NCI-H2107 treated with DMSO at 0.1 percent for 48 hours (cell line): ENCODE measurements at regions not wholly inside any gene's neighbourhood (a gene's known extent, or its start where the extent isn't known, plus 50 kb on each side); places are given as distances from the start of the nearest gene placed in this dataset.

Experiments
- DNase-seq: peaks from one replicate; lab custom pipeline; 2025; ENCODE audit not compliant: unreplicated experiment; lab: John Stamatoyannopoulos, UW

DNA sequence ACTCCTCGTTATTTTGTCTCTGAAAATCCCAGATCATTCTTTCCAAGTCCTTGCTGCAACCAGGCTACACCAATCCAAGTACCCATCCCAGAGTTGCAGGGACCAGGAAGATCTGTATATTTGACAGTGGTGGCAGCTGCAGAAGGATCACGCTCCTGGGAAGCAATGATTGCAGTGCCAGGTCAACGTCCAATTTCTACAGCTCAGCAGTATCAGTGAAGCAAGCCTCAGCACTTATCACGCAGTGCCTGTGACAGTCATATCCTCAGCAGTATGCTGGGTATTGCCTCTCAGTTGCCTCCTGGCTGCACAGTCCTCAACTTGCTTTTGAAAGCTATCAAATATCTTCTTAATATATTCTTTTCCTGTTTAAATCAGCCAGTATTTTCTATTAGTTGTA lies 66.7 kb downstream of the BARHL2 start:
- DNase-seq = no peak

DNA sequence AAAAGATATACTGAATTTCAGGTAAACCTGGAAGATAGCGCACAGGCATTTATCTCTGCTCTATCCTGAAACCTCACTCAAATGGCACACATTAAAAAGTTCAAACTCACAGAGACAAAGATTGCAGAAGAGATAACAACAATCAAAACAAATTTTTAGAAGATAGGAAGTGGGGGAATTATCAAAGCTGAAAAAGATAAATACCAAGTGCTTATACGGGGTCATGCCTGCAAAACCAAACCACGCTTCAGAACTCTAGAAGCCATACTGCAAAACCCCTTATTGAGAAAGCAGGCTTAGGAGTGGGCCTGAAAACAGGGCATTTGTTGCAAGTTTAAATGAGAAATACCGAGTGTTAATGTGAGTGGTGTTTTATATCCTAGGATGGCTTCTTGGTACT lies 76.8 kb downstream of the BARHL2 start:
- DNase-seq = no peak

DNA sequence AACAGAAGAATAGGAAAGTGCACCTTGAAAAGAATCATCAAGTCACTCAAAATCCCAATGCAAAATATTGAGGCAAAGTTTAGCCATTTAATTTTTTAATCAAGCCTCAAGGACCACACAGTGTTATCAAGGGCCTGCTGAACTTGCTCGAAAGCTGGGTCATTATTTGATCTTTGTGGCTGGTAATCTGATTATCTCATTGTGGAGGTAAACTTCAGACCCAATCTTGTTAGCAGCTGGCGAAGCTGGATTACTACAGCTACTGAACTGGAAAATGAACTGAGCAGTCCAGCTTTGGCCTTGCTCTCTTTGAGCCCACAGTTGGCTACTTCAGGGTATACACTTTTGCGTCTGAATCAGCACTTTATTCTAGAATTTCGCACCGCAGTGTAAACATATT lies 94.4 kb downstream of the BARHL2 start:
- DNase-seq = no peak

DNA sequence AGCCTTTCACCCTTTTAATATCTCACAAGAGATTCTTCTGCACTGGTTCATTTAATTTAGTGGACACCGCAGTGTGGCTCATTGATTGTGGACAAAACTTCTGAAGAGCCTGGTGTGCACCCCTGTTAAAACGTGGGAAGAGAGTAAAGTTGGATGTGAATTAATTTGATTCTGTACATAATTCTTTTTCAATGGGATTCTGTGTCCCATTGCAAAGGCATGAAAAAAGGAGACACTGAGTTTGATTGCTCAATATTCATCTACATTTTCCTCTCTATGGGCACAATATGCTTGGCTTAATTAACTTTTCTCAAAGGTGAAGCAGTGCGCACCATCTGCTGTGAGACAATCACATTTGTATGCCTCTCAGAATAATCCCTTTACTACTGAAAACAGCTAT lies 95.1 kb downstream of the BARHL2 start:
- DNase-seq = no peak

DNA sequence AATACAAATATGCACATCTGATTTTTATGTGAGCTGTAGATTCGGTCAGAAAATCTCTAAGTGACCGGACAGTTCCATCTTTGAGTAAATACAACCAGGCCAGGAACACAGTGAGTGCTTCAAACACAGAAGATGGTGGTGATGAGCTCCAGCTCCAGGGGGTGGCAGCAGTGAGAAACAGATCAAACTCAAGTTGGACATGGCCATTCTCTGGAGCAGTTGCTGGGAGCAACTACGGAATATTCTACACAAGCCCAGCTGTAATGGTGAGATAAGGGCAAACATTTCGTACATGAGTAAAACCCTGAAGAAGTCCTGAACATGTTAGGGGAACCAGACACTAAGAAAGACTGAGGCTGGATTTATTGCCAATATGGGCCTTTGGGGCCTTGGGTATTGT lies 100.7 kb downstream of the BARHL2 start:
- no peak for DNase-seq

DNA sequence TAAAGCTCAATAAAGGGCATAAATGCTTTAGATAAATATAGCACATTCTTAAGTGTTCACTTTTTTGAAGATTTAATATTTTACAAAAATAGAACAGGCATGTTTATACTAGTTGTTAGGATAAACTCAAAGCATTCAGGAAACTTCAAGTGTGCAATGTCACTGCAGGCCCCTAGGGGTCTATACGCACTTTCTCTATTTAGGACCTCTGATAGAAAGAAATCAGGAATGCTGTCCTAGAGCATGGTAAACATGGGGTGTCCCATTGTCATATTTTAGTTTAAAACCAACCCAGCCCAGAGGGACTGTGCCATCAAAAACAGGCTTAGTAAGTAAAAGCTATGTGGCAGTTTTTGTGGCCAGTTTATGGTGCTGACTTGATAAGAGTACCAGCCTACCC lies 102.2 kb downstream of the BARHL2 start:
- DNase-seq = no peak

DNA sequence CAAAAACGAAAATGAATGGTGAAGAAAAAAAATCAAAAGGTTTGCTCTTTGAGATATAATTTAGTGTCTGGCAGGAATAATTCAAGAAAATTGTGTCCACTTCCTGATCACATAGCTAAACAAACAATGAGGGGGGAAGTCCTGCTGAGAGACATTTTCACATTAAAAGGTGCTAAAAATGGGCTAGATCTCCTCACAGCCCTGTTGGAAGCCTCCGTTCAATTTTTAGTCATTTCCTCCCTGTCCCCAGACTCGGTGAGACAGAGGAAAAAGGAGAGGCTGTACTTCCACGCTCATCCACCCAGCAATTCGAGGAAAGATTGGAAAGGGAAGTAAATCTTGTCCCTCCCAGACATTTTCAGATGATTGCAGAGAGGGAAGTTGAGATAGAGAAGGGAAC lies 103.7 kb downstream of the BARHL2 start:
- DNase-seq = no peak

DNA sequence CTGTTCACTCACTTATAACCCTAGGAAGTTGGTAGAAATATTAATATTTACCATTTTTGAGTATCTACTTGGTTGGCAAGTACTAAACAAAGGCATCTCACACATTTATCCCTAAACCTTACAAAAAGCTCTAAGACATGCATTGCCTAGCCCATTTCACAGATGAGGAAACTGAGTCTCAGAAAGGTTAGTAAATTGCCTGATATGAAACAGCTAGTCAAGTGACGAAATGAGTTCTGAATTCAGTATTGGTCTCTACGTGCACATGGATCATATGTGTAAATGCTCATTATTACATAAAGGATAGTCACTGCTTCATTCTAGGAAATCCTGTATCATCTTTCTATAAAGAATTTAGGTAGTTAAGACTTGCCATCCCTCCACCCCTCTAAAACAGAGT lies 105.1 kb downstream of the BARHL2 start:
- no peak for DNase-seq

DNA sequence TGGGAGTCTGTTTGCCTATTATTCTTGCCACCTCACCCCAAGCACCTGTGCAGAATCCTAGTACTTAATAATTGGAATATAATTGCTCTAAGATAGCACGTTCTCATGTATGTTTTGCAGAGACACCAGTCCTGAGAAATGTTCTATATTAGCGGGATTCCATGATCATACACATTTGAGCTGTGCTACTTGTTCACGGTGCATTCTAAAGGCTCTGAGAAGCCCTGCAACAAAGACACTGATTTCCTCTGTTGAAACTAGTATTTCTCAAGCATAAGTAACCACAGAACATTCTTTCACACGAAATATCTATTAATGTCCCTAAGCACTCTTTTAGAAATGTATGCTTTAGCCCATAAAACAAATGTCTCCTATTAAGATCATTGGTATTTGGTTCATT lies 109.4 kb downstream of the BARHL2 start:
- no peak for DNase-seq

DNA sequence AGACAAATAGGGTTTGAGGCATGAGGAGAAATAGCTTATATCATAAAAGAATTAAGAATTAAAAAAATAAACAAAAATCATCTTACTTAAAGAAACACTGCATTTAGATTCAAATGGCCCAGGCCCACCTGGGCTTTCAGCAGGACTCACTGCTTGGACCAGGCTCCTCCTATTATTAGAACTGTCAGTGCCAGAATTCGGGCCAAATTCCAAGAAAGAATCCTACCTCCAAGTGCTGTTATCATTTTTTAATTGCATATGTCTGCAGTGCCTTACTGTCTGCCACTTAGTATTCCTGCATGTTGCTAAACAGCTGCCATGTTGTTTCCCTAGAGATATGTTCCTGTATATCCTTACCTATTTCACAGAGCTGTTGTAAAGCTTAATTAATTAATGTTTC lies 112.0 kb downstream of the BARHL2 start:
- DNase-seq = no peak

DNA sequence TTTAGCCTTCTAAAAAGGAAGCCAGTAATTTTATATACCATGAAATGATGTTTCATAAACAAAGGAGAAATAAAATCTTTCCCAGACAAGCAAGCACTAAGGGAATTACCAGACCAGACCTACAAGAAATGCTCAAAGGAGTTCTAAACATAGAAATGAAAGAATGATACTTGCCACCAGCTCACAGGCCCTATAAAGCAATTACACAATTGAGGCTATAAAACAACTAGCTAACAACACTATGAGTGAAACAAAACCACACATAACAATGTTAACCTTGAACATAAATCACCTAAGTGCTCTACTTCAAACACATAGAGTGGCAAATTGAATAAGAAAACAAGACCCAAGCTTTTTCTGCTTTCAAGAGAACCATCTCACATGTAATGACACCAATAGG lies 123.8 kb downstream of the BARHL2 start:
- DNase-seq = no peak

DNA sequence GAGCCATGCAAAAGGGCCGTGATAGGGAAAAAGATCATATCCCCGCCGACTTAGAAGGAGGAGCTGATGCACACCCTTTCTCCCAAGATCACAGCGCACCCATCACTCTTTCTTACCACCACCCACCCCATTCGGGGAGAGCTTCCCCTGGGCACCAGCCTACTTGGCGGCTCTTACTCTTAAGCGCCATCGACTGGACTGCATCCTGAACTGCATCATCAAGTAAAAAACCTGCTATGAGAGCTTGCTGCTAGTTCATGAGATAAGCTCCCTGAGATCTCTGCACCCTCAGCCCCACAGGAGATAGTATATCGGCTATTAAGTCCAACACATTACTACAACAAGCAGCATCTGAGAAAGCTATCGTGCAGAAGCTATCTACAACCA lies 125.1 kb downstream of the BARHL2 start:
- no peak for DNase-seq

DNA sequence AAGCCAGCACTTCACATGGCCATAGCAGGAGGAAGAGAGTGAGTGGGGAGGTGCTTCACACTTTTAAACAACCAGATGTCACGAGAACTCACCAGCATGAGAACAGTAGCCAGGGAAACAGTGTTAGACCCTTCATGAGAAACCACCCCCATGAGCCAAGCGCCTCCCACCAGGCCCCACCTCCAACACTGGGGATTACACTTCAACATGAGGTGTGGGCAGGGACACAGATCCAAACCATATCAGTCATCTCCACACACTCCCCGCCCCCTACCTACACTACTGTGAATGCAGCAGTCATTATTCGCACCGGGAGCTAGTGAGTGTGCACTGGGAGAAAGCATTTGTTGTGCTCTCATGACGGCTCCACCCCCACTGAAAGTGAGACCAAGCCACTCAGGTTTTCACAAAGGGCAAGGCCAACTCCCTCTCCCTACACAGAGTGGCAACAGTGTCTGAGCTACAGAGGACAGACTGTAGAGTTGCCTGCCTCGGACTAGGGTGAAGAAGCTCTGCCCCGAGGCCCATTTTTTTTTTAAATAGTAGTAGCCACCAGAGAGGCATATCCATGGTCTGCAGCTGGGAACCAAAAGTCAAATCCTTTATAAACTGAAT lies 125.6 kb downstream of the BARHL2 start:
- DNase-seq = no peak

DNA sequence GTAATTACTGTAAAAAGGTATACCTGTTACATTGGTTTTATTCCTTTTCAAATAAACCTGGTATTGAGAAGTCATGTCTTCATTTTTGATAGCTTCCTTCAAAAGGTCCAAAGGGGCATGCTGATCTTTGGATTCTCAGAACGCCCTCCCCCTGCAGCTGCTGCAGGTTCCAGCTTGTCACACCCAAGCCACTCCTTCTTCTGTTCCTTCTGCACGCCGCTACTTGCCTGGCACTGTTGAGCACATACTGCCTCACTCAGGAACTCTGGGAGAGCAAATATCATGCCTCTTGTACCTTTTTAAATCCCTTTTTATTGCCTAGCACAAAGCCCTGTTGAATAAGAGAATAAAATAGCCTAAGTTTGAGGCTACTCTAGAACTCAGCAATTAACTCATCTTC lies 136.9 kb downstream of the BARHL2 start:
- DNase-seq = no peak

DNA sequence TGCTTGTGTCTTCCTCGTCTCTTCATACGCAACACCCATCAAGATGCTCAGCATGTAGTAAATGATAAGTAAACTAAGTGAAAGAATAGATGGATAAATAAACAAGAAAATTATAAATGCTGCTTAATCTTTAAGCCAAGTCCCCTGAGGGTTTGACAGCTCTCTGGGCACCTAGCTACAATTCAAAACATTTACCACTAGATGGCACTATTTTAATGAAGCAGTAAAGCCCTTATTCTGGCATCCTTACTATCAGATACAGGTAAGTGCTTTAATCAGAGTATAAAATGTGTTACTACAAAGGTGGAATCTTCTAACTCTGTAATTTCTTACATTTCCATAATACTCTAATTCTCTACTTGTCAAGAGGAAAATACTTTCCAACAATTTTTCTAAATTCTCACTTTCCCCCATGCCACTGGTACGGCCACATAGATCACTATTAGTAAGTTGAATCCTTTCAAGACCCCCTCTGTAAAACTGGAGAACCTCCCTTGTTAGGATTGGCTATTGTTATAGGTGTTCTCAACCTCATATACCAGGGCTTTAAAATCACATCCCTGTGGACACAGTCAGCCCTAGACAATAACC lies 137.8 kb downstream of the BARHL2 start:
- DNase-seq = peak; percentile 70

DNA sequence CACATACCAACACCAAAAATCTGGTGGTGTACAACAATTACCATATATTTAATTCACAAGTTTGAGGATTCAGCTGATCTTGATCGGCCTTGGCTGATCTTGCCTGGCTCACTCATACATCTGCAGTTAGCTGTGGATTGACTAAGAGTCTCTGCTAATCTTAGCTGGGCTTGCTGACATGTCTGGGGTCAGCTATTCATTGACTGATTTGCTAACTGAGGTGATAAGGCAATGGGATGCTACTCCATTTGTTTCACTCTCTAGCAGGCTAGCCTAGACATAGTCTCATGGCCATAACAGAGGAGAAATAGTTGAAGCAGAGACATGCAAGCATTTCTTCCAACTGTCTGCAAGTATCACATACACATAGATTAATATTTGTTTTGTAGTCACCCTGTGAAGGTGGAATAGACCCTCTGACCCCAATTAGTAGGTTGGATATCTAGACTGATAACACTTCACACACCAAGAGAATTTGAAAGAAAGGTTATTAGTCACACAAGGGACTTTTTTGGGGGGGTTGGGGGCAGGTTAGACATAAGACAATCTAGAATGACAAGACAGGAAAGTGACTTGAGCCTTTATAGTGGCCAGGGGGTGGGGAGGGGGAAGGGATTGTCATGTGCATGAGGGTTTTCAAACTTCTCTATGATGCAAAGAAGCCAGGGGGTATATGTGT lies 142.3 kb downstream of the BARHL2 start:
- DNase-seq = no peak

DNA sequence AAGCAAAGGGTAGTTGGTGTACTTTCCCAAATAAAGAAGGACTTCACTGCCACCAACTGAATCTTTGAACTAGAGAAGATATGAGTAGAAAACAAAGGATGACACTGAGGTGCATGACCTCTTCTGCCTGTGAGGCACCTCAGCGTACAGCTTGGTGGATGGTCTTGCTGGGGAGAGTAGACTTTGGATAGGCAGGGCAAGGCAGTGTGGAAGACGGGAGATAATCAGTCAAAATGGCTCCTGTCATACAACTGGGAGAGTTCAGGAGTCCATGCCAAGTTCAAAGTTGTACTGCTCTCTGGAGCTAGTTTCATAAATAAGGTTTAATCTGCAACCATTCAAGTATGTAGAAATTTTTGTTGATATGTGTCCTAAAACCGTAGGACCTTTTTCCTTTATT lies 143.4 kb downstream of the BARHL2 start:
- DNase-seq = no peak

DNA sequence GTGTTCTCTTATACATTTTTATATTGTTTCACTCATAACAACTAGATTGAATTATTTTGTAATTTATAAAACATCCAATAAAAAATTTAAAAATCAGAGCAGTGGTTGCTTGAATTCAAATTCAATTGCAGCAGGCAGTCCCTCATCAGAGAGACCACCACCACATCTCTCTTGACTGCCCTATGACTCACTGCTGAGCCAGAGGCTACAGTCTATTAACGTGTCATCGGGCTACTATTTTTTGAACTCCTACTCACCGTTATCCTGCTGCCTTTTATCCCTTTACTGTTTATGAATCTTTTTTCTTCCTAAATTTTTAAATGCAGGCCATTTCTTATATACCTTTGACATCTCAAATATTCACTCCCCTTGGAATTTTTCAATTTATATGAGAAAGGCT lies 144.7 kb downstream of the BARHL2 start:
- DNase-seq = no peak

DNA sequence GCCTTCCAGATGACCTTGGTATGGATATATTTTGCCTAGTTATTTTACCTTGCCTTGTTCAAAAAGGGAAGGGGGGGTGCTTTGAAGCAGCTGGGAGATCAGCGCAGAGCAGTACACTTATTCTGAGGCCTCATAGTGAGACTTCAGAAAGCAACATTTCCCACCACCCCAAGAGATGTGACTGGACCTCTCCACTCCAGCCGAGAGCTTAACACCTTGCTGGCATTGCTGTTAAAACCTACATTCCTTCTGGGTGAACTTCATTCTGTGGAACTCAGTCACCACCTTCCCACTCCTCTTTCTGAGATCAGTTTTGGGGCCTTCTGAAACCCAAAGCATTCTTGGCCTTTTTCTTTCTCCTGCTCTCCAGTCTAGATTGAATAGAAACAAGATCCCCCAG lies 148.7 kb downstream of the BARHL2 start:
- no peak for DNase-seq

DNA sequence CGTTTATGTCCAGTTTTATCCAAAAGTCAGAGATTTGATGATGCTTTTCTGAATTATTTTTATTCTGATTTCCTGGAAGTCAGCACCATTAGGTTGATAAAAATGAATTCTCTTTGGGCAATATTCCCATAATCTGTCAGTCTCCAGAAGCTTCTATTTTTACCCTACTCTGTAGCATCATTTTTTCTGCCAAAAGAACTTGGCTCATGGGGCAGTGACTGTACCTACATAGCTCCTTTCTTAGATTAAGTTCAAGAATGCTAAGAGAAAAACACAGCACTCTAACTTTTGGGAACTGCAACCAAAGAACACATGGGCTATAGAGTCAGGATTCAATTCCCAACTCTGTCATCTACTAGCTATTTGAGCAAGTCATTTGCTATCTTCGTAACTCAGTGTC lies 152.9 kb downstream of the BARHL2 start:
- DNase-seq = no peak

DNA sequence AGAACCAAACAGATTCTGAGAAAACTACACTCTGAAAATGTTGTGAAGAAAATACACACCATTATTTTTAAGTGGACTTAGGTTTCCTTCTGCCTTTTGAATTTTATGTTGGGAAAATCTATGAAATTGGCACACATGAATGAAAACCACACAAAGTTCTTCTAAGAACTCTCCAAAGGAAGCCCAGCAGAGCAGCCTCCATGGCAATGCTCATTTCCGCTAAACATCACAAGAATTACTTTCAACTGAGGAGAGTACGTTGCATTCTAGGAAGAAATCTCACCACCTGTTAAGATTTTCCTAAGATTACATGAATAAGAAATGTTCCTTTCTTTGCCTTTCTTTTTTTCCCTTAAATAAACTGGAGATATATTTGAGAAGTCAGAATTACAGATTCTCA lies 154.2 kb downstream of the BARHL2 start:
- DNase-seq = no peak

DNA sequence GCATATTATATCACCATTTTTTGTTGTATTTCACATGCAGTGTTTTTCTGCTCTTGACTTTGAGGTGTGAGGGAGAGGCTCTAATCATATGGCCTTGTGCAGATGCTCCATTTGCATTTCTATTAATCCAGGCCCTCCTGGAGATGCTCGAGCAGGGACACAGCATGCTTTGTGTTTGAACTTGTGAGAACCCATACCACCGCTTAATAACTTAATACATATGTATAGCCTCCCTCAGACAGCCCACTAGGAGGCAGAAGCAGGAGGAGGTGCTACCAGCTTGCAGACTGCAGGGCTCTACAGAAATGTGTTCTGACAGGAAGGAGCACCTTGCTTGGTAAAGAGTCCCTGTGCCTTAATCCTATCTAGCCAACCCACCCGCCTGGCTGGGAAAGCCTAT lies 155.2 kb downstream of the BARHL2 start:
- no peak for DNase-seq
